HepG2 (cell line): ENCODE measurements at regions not wholly inside any gene's neighbourhood (a gene's known extent, or its start where the extent isn't known, plus 50 kb on each side); places are given as distances from the start of the nearest gene placed in this dataset.

Experiments used
- ATAC-seq: fragments of 200-7000 bp; cut with Tn5 transposase; 3 replicates; pipeline ENCODE4 v1.9.1; 2020; ENCODE audit warnings: mild to moderate bottlenecking, moderate library complexity
- BruUV-seq: library from RNA; stranded (reverse); fragments of 400-500 nt; replicated peaks from 2 replicates; lab custom pipeline; 2021; lab: Mats Ljungman, UMichigan
- CTCF ChIA-PET: fragments of 300-600 bp; formaldehyde crosslinking; extraction: SDS; loops from one replicate; lab custom pipeline; 2021; ENCODE audit warnings: low total read pairs, inconsistent platforms, low intra/inter-chr PET ratio; lab: Yijun Ruan, JAX
- POLR2A ChIA-PET: fragments of 350-600 bp; sonication (Branson Sonifier 250); formaldehyde crosslinking; loops from one replicate; lab custom pipeline; 2020; ENCODE audit warnings: antibody characterized with exemption, inconsistent platforms; lab: Yijun Ruan, JAX
- DNase-seq: peaks from one replicate; pipeline ENCODE4 v3.0.0-alpha.2; 2015; ENCODE audit warnings: low spot score
- FAIRE-seq: peaks from 3 replicates; lab custom pipeline; 2011; peaks lifted over from hg19 to GRCh38; lab: Jason Lieb, UNC
- H2AFZ ChIP-seq: one replicate; pipeline ENCODE4 v1.6.1; 2011; ENCODE audit warnings: low read length, inconsistent platforms
- H3K27ac ChIP-seq: fragments of 300-600 bp; 3 replicates; pipeline ENCODE4 v1.8.0; 2011; ENCODE audit warnings: mixed run types, mild to moderate bottlenecking, mixed read lengths, low read length, inconsistent platforms; ENCODE audit not compliant: insufficient read depth; ENCODE audit errors: extremely low read length
- H3K27me3 ChIP-seq, 2 experiments: fragments of 200-600 bp in 1 of 2; 2 replicates in 1 of 2; 3 replicates in 1 of 2; pipeline versions ENCODE4 v1.6.0 to v1.8.0; 2011; ENCODE audit warnings: low read length in 2 of 2, mild to moderate bottlenecking in 2 of 2, moderate library complexity in 2 of 2, inconsistent platforms in 1 of 2; ENCODE audit not compliant: insufficient read depth in 2 of 2, control insufficient read depth in 1 of 2
- H3K36me3 ChIP-seq, 2 experiments: fragments of 200-600 bp in 1 of 2; replicated peaks in 1 of 2; 2 replicates in 1 of 2; 3 replicates in 1 of 2; pipeline versions ENCODE4 v1.5.1 to v1.8.0; 2011; ENCODE audit warnings: low read length in 2 of 2, inconsistent platforms in 1 of 2; ENCODE audit not compliant: insufficient read depth in 2 of 2, control insufficient read depth in 1 of 2
- H3K4me1 ChIP-seq: 2 replicates; pipeline ENCODE4 v1.5.1; 2012; ENCODE audit warnings: low read length, inconsistent platforms; ENCODE audit not compliant: insufficient read depth
- H3K4me2 ChIP-seq: 2 replicates; pipeline ENCODE4 v1.6.0; 2011; ENCODE audit warnings: low read depth, low read length, inconsistent platforms
- H3K4me3 ChIP-seq, 3 experiments: fragments of 200-600 bp in 1 of 3; sonication (generic), shearing (Covaris generic) in 1 of 3; replicated peaks in 1 of 3; 2 replicates each; pipeline ENCODE4 v1.5.1; 2011 to 2016; ENCODE audit warnings: low read length in 3 of 3, inconsistent platforms in 2 of 3, low read depth in 2 of 3, mild to moderate bottlenecking in 2 of 3, control low read depth in 1 of 3, mixed read lengths in 1 of 3; ENCODE audit not compliant: insufficient read depth in 1 of 3
- H3K79me2 ChIP-seq: one replicate; pipeline ENCODE4 v1.6.1; 2011; ENCODE audit warnings: low read length, inconsistent platforms; ENCODE audit not compliant: insufficient read depth
- H3K9ac ChIP-seq: 2 replicates; pipeline ENCODE4 v1.6.0; 2011; ENCODE audit warnings: mild to moderate bottlenecking, low read depth, low read length, inconsistent platforms; ENCODE audit not compliant: insufficient read depth
- H3K9me3 ChIP-seq: 2 replicates; pipeline ENCODE4 v1.5.1; 2012; ENCODE audit warnings: mild to moderate bottlenecking, low read length
- H4K20me1 ChIP-seq: 2 replicates; pipeline ENCODE4 v1.6.0; 2011; ENCODE audit warnings: inconsistent platforms, mild to moderate bottlenecking, low read length, moderate library complexity; ENCODE audit not compliant: insufficient read depth
- GABPA ChIP-seq, 2 experiments: IDR thresholded peaks; 2 replicates each; pipeline ENCODE4 v1.6.1; 2011 to 2016; ENCODE audit warnings: low read depth in 2 of 2, low read length in 1 of 2, missing biosample characterization in 1 of 2, missing genetic modification characterization in 1 of 2
- HCFC1 ChIP-seq: fragments of 150-350 bp; IDR thresholded peaks from 2 replicates; pipeline ENCODE4 v1.6.1; 2014; ENCODE audit warnings: low read depth, low read length
- SCMH1 ChIP-seq: sonication (generic); formaldehyde crosslinking; IDR thresholded peaks from 2 replicates; pipeline ENCODE4 v1.9.0; 2021; ENCODE audit warnings: missing genetic modification reagents, mild to moderate bottlenecking, borderline replicate concordance
- SMAD1 ChIP-seq: sonication (generic); formaldehyde crosslinking; IDR thresholded peaks from 2 replicates; pipeline ENCODE4 v1.4.0; 2020; ENCODE audit warnings: missing genetic modification reagents, low read depth, mild to moderate bottlenecking, borderline replicate concordance
- SRSF1 ChIP-seq: fragments of 200-400 bp; formaldehyde crosslinking; optimal IDR thresholded peaks from 2 replicates; pipeline ENCODE3; 2017; ENCODE audit warnings: mild to moderate bottlenecking, low read depth, low read length, moderate library complexity
- TFDP2 ChIP-seq: sonication (generic); formaldehyde crosslinking; IDR thresholded peaks from 2 replicates; pipeline ENCODE4 v1.4.0; 2020; ENCODE audit warnings: missing genetic modification reagents
- ZNF496 ChIP-seq: sonication (generic); formaldehyde crosslinking; IDR thresholded peaks from 2 replicates; pipeline ENCODE4 v1.8.1; 2023; ENCODE audit warnings: mild to moderate bottlenecking, moderate library complexity, missing genetic modification reagents; ENCODE audit not compliant: insufficient replicate concordance
- ZNF552 ChIP-seq: sonication (generic); formaldehyde crosslinking; IDR thresholded peaks from 2 replicates; pipeline ENCODE4 v1.9.0; 2022; ENCODE audit warnings: missing genetic modification reagents, mild to moderate bottlenecking, borderline replicate concordance
- ZSCAN20 ChIP-seq: sonication (generic); formaldehyde crosslinking; IDR thresholded peaks from 2 replicates; pipeline ENCODE4 v1.4.0; 2020; ENCODE audit warnings: missing genetic modification reagents, mild to moderate bottlenecking, borderline replicate concordance
- WGBS: methylation state at CpG from one replicate; pipeline ENCODE4 v1.1.6; 2017; ENCODE audit warnings: low lambda C conversion rate; 5-methylcytosine and 5-hydroxymethylcytosine counted together
- in situ Hi-C: cut with HindIII; loops from 2 replicates; pipeline ENCODE4 v1.10.0; 2017; ENCODE audit warnings: low pct_unique_long_range_greater_than_20kb; ENCODE audit not compliant: extremely low pct_ligation_motif_present
- intact Hi-C: fragments of 100-400 bp; cut with micrococcal nuclease; formaldehyde crosslinking; loops from one replicate; pipeline ENCODE4 v1.10.0; 2022; ENCODE audit not compliant: unreplicated experiment

- intact Hi-C loops = no loop called here
- in situ Hi-C loops = no loop called here
- Histone ChIP-seq H3K79me2 (no peaks in the 10 kb centered on the region), H2AFZ (no peak overlapping the region), H3K27ac (no peak overlapping the region), H4K20me1 (no peaks in the 10 kb centered on the region), H3K4me1 (peaks cover 20% of the 10 kb centered on the region; the same call in 1 of the 2 replicates), H3K9ac (no peak overlapping the region), H3K4me3 (0 out of 6 replicates have a peak overlapping the region, but pooled peaks of 1 of the 3 experiments have one; percentile 31), H3K27me3 (peaks cover 3 to 4% of the 10 kb centered on the region in 2 experiments; a peak in 2 of 5 replicates), H3K9me3 (no peaks in the 10 kb centered on the region), H3K4me2 (0 out of 2 replicates have a peak overlapping the region, but pooled peaks have one; percentile 66), H3K36me3 (no peaks in the 10 kb centered on the region)
- ChIA-PET CTCF (no interaction called here), POLR2A (no interaction called here)
- 66% methylated on average over 11 of the region's 14 CpGs for WGBS
- DNase-seq (no peak), ATAC-seq (peak; percentile 62), FAIRE-seq (no peak)
- no TSS peak for BruUV-seq
- no peak for TF ChIP-seq TFDP2 (CRISPR knock-in tag)
- no peak for TF ChIP-seq SRSF1
- TF ChIP-seq ZNF552 (CRISPR knock-in tag) = no peak
- TF ChIP-seq HCFC1 = no peak
- no peak for TF ChIP-seq ZNF496 (CRISPR knock-in tag)
- no peak for TF ChIP-seq SCMH1 (CRISPR knock-in tag)
- no peak for TF ChIP-seq ZSCAN20 (CRISPR knock-in tag)
- no peak for TF ChIP-seq GABPA (IDR thresholded peaks at IDR 0.05; ENCODE audit: low read depth, low read length)
- TF ChIP-seq GABPA (CRISPR knock-in tag; IDR thresholded peaks at IDR 0.05; ENCODE audit: low read depth) = no peak
- no peak for TF ChIP-seq SMAD1 (CRISPR knock-in tag)
These were observed 66.4 kb upstream of the SMIM36 start for GRCh38 chr17:55577687-55578086.
